ENCODE measurements at regions not wholly inside any gene's neighbourhood (a gene's known extent, or its start where the extent isn't known, plus 50 kb on each side); places are given as distances from the start of the nearest gene placed in this dataset.

DNA sequence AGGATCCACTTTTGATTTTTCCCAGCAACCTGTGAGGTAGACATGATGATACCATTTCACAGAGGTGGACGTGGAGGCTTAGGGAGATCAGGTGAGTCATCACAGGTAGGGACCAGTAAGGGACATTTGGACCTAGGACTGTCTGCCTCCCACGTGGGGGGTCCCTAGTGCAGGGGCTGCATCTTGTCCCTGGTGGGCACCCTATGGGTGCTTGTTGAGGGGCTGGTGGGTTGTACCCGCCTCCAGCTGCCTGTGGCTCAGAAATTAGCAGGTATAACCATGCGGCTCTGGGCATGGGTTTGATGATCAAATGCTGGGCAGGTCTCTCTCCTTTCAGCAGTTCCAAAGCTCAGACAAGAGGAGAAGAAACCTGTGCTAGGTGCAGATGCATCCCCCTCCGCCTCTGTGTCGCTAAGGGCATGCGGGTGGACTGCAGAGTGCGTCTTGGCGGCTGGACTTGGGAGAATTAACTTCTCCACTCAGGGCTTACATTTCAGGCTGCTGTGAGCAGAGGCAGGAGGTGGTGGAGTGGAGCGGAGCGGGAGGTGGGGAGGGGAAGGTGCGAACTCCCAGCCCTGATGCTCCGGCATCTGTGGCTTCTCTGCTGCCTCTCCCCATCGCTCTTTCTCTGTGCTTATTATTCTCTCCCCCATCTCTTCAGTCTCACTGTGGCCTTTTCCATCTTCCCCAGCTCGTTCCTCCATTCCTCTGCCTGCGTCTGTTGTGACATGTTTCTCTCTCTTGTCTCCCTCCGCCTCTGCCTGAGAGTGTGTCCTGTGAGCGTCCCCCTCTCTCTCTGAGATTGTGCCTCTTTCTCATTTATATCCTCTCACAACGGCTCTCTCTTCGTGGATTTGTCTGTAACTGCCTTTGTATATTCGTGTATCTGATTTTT lies 146.8 kb downstream of the PTPRU start:
- Histone ChIP-seq H3K36me3 (no peaks in the 10 kb centered on the region), H3K4me3 (ENCODE audit: low read depth, low read length) (no peak overlapping the region), H3K9me3 (no peaks in the 10 kb centered on the region; the same call in 1 of the 2 replicates), H3K27me3 (no peaks in the 10 kb centered on the region), H3K4me1 (peaks cover 5% of the 10 kb centered on the region)
- no peak for DNase-seq
- TF ChIP-seq, protein P1, sequence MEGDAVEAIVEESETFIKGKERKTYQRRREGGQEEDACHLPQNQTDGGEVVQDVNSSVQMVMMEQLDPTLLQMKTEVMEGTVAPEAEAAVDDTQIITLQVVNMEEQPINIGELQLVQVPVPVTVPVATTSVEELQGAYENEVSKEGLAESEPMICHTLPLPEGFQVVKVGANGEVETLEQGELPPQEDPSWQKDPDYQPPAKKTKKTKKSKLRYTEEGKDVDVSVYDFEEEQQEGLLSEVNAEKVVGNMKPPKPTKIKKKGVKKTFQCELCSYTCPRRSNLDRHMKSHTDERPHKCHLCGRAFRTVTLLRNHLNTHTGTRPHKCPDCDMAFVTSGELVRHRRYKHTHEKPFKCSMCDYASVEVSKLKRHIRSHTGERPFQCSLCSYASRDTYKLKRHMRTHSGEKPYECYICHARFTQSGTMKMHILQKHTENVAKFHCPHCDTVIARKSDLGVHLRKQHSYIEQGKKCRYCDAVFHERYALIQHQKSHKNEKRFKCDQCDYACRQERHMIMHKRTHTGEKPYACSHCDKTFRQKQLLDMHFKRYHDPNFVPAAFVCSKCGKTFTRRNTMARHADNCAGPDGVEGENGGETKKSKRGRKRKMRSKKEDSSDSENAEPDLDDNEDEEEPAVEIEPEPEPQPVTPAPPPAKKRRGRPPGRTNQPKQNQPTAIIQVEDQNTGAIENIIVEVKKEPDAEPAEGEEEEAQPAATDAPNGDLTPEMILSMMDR (IDR thresholded peaks at IDR 0.05; ENCODE audit: low read depth, low read length): no peak

DNA sequence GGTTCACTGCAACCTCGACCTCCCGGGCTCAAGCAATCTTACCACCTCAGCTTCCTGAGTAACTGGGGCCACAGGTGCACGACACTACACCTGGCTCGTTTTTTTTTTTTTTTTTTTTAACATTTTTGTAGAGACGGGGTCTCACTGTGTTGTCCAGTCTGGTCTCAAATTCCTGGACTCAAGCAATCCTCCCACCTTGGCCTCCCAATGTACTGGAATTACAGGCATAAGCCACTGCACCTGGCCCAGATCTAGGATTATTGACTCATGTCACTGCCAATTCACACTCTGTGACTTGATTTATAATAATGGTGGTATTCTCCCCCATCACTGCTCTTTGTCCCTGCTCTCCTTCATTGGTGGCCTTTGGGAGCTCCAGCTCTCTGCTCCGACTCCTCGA lies 145.1 kb downstream of the PTPRU start:
- no peaks in the 10 kb centered on the region for H3K27me3 ChIP-seq
- no peak for DNase-seq
- no peak overlapping the region for H3K4me3 ChIP-seq (ENCODE audit: low read depth, low read length)
- no peaks in the 10 kb centered on the region; the same call in 1 of the 2 replicates for H3K9me3 ChIP-seq
- peaks cover 5% of the 10 kb centered on the region for H3K4me1 ChIP-seq
- TF ChIP-seq, protein P1 (IDR thresholded peaks at IDR 0.05; ENCODE audit: low read depth, low read length): no peak
- no peaks in the 10 kb centered on the region for H3K36me3 ChIP-seq

DNA sequence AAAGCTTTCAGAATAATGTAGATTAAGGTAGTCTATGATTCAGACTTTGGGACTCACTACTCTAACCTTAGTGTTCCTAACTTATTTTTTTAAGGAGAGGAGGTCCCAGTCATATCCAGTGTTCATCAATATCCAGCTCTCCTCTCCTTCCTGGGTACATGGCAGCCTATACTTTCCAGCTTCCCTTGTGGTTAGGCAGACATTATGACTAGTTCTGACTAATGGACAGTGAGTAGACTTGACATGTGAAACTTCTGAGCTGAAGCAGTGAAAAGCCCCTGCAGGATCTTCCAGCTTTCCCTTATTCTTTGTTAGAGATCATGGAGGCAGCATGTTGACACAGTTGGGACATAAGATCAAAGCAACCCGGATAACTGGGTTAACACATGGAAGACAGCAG lies 144.2 kb downstream of the PTPRU start:
- Histone ChIP-seq H3K27me3 (no peaks in the 10 kb centered on the region), H3K36me3 (no peaks in the 10 kb centered on the region), H3K9me3 (no peaks in the 10 kb centered on the region; the same call in 1 of the 2 replicates), H3K4me3 (ENCODE audit: low read depth, low read length) (no peak overlapping the region), H3K4me1 (peaks cover 5% of the 10 kb centered on the region)
- no peak for DNase-seq
- TF ChIP-seq, protein P1 (IDR thresholded peaks at IDR 0.05; ENCODE audit: low read depth, low read length): no peak

DNA sequence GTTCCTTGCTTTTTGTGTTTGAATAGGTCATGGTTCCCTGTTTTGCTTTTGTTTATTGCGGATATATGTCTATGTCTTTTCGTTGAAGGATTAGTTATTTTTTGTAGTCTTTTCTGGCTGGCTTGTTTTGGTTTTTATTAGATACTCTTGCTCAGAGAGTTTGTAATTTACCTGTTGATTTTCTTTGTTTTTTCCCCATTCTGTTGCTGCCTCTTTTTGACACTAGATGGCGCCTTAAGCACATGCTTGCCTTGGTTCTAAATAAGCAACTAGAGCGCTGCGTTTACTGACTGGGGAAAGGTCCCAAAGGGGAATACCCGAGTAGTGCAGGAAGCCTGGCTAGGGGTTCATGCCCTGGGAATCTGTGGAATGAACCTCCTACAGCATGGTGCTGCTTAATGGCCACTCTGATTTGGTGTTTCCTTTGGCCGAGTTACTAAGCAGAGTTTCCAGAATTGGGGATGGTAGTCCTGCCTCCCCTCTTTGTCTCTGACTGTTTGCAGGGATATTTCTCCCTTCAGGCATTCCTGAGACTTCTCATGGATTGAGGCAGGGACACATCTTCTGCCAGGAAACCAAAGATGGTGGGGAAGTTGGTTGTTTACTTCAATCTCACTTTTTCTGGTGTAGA lies 143.2 kb downstream of the PTPRU start:
- H3K36me3 ChIP-seq: no peaks in the 10 kb centered on the region
- TF ChIP-seq, protein P1 (IDR thresholded peaks at IDR 0.05; ENCODE audit: low read depth, low read length): peak; percentile 91
- no peaks in the 10 kb centered on the region; the same call in 1 of the 2 replicates for H3K9me3 ChIP-seq
- peaks cover 5% of the 10 kb centered on the region for H3K4me1 ChIP-seq
- DNase-seq: peak; percentile 54
- no peak overlapping the region for H3K4me3 ChIP-seq (ENCODE audit: low read depth, low read length)
- H3K27me3 ChIP-seq: no peaks in the 10 kb centered on the region
